Astrocyte (in vitro differentiated cells and primary cell): ENCODE measurements at regions not wholly inside any gene's neighbourhood (a gene's known extent, or its start where the extent isn't known, plus 50 kb on each side); places are given as distances from the start of the nearest gene placed in this dataset.

Source experiments
- CTCF ChIP-seq: IDR thresholded peaks from 2 replicates; pipeline ENCODE4 v1.5.1; 2011; ENCODE audit warnings: low read depth, mild to moderate bottlenecking, inconsistent platforms, low read length, moderate library complexity; ENCODE audit not compliant: insufficient read depth
- EZH2 ChIP-seq: IDR thresholded peaks from 2 replicates; pipeline ENCODE4 v1.6.1; 2012; ENCODE audit warnings: mild to moderate bottlenecking, low read length, inconsistent platforms; ENCODE audit not compliant: insufficient read depth

- TF ChIP-seq CTCF (no peak), EZH2 (no peak)
These were observed 508.1 kb upstream of the BRINP1 start for GRCh38 chr9:119877306-119877705.
